Mesenchymal stem cell (in vitro differentiated cells and primary cell): ENCODE measurements at regions not wholly inside any gene's neighbourhood (a gene's known extent, or its start where the extent isn't known, plus 50 kb on each side); places are given as distances from the start of the nearest gene placed in this dataset.

Source experiments
- DNase-seq: peaks from one replicate; pipeline ENCODE4 v3.0.0-alpha.2; 2013
- H2AFZ ChIP-seq: one replicate; pipeline ENCODE4 v1.6.1; 2013; ENCODE audit warnings: low read depth, mild to moderate bottlenecking, control low read depth, inconsistent platforms, low read length, moderate library complexity
- H2AK5ac ChIP-seq: 2 replicates; pipeline ENCODE4 v1.6.1; 2013; ENCODE audit warnings: low read length, moderate library complexity, mild to moderate bottlenecking, inconsistent platforms; ENCODE audit not compliant: severe bottlenecking
- H2BK120ac ChIP-seq: one replicate; pipeline ENCODE4 v1.6.1; 2013; ENCODE audit warnings: low read depth, mild to moderate bottlenecking, inconsistent platforms, low read length, moderate library complexity
- H2BK12ac ChIP-seq, 2 experiments: one replicate each; pipeline ENCODE4 v1.6.1; 2013; ENCODE audit warnings: inconsistent platforms in 2 of 2, low read length in 2 of 2, mild to moderate bottlenecking in 2 of 2, moderate library complexity in 2 of 2, control low read depth in 1 of 2
- H2BK15ac ChIP-seq: one replicate; pipeline ENCODE4 v1.6.1; 2013; ENCODE audit warnings: mild to moderate bottlenecking, low read depth, inconsistent platforms; ENCODE audit not compliant: poor library complexity, severe bottlenecking
- H2BK5ac ChIP-seq: 2 replicates; pipeline ENCODE4 v1.6.1; 2013; ENCODE audit warnings: low read depth, mild to moderate bottlenecking, low read length, control low read depth, inconsistent platforms; ENCODE audit not compliant: poor library complexity, severe bottlenecking
- H3K14ac ChIP-seq, 2 experiments: one replicate each; pipeline ENCODE4 v1.6.1; 2013; ENCODE audit warnings: inconsistent platforms in 2 of 2, low read length in 2 of 2, control low read depth in 1 of 2, mild to moderate bottlenecking in 1 of 2, moderate library complexity in 1 of 2
- H3K18ac ChIP-seq, 2 experiments: one replicate each; pipeline ENCODE4 v1.6.1; 2013; ENCODE audit warnings: inconsistent platforms in 2 of 2, low read length in 2 of 2, control low read depth in 1 of 2, low read depth in 1 of 2, mild to moderate bottlenecking in 1 of 2
- H3K23ac ChIP-seq, 2 experiments: one replicate each; pipeline ENCODE4 v1.6.1; 2013; ENCODE audit warnings: inconsistent platforms in 2 of 2, low read length in 2 of 2, mild to moderate bottlenecking in 2 of 2, moderate library complexity in 2 of 2, control low read depth in 1 of 2
- H3K27ac ChIP-seq: 2 replicates; pipeline ENCODE4 v1.5.1; 2013; ENCODE audit warnings: mild to moderate bottlenecking, moderate library complexity, low read length, control low read depth, inconsistent platforms; ENCODE audit not compliant: poor library complexity, severe bottlenecking
- H3K27me3 ChIP-seq, 2 experiments: 2 replicates each; pipeline versions ENCODE4 v1.6.1 to v1.7.0; 2013; ENCODE audit warnings: low read length in 2 of 2, mild to moderate bottlenecking in 2 of 2, moderate library complexity in 2 of 2, control low read depth in 1 of 2, inconsistent platforms in 1 of 2; ENCODE audit not compliant: control insufficient read depth in 1 of 2, insufficient read depth in 1 of 2
- H3K36me3 ChIP-seq, 2 experiments: 2 replicates each; pipeline versions ENCODE4 v1.6.1 to v1.7.0; 2013; ENCODE audit warnings: low read length in 2 of 2, control low read depth in 1 of 2, inconsistent platforms in 1 of 2, low read depth in 1 of 2, mild to moderate bottlenecking in 1 of 2; ENCODE audit not compliant: insufficient read depth in 2 of 2, control insufficient read depth in 1 of 2
- H3K4ac ChIP-seq, 2 experiments: one replicate each; pipeline ENCODE4 v1.6.1; 2013; ENCODE audit warnings: inconsistent platforms in 2 of 2, low read length in 2 of 2, mild to moderate bottlenecking in 2 of 2, moderate library complexity in 2 of 2, control low read depth in 1 of 2, low read depth in 1 of 2
- H3K4me1 ChIP-seq: 2 replicates; pipeline ENCODE4 v1.6.1; 2013; ENCODE audit warnings: low read depth, low read length, control low read depth; ENCODE audit not compliant: control insufficient read depth, insufficient read depth
- H3K4me2 ChIP-seq: 2 replicates; pipeline ENCODE4 v1.6.1; 2013; ENCODE audit warnings: low read length, mild to moderate bottlenecking, inconsistent platforms; ENCODE audit not compliant: poor library complexity, severe bottlenecking
- H3K4me3 ChIP-seq, 2 experiments: 2 replicates each; pipeline versions ENCODE4 v1.5.1 to v1.7.0; 2013; ENCODE audit warnings: low read length in 2 of 2, mild to moderate bottlenecking in 2 of 2, control low read depth in 1 of 2, low read depth in 1 of 2; ENCODE audit not compliant: insufficient read depth in 1 of 2
- H3K79me1 ChIP-seq: replicated peaks from 2 replicates; pipeline ENCODE4 v1.6.1; 2013; ENCODE audit warnings: mild to moderate bottlenecking, control low read depth, low read length, inconsistent platforms; ENCODE audit not compliant: poor library complexity, severe bottlenecking
- H3K9ac ChIP-seq: 2 replicates; pipeline ENCODE4 v1.7.0; 2013; ENCODE audit warnings: mild to moderate bottlenecking, low read length, moderate library complexity
- H3K9me3 ChIP-seq: 2 replicates; pipeline ENCODE4 v1.7.0; 2013; ENCODE audit warnings: mild to moderate bottlenecking, low read length; ENCODE audit not compliant: control insufficient read depth
- H4K8ac ChIP-seq: one replicate; pipeline ENCODE4 v1.6.1; 2013; ENCODE audit warnings: inconsistent platforms, mild to moderate bottlenecking, low read length, moderate library complexity
- H4K91ac ChIP-seq: one replicate; pipeline ENCODE4 v1.6.1; 2013; ENCODE audit warnings: mild to moderate bottlenecking, low read length, inconsistent platforms
- WGBS: methylation state at CpG from one replicate; pipeline ENCODE4 v1.1.7; 2013; ENCODE audit warnings: mixed read lengths; 5-methylcytosine and 5-hydroxymethylcytosine counted together

- H3K36me3 ChIP-seq: no peaks in the 10 kb centered on the region
- no peak overlapping the region for H3K14ac ChIP-seq
- H3K4me1 ChIP-seq: no peaks in the 10 kb centered on the region
- peaks cover 4% of the 10 kb centered on the region for H3K9me3 ChIP-seq
- no peak overlapping the region for H2AK5ac ChIP-seq
- no peak overlapping the region for H4K8ac ChIP-seq
- H3K23ac ChIP-seq: no peak overlapping the region
- no peak overlapping the region for H3K4ac ChIP-seq
- H3K9ac ChIP-seq: no peak overlapping the region
- H4K91ac ChIP-seq: no peak overlapping the region
- no peak overlapping the region for H2BK5ac ChIP-seq
- 50% methylated on average over 2 of the region's 4 CpGs for WGBS
- H3K27me3 ChIP-seq: no peaks in the 10 kb centered on the region
- H3K4me2 ChIP-seq: no peak overlapping the region
- DNase-seq: no peak
- H2BK120ac ChIP-seq: no peak overlapping the region
- no peaks in the 10 kb centered on the region for H3K79me1 ChIP-seq
- no peak overlapping the region for H3K4me3 ChIP-seq
- no peak overlapping the region for H2BK15ac ChIP-seq
- no peak overlapping the region for H3K18ac ChIP-seq
- no peak overlapping the region for H3K27ac ChIP-seq
- no peak overlapping the region for H2BK12ac ChIP-seq
- no peak overlapping the region for H2AFZ ChIP-seq
Observed at GRCh38 chr6:115241373-115241772, 819.3 kb downstream of the FRK start.

DNA sequence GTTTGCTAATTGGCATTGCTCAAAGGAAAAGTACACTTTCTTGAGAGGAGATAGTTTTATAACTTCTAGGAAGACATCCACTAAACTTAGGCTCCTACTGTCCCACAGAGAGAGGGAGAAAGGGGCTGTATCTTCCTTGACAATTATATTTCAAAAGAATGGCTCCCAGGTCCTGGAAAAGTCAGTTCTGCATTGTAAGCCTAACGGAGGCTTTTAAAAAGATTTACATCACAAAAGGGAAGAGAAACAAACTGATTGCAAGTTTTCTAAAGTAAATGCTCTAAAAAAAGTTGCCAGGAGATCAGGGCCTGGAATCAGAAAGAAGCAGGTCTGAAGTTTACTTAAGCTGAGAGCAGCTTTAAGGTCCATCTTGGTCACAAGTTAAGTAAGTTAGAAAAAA, 839.5 kb downstream of the FRK start:
- Histone ChIP-seq H3K4ac (no peak overlapping the region), H3K27me3 (no peaks in the 10 kb centered on the region), H3K79me1 (no peaks in the 10 kb centered on the region), H2BK5ac (no peak overlapping the region), H2BK12ac (no peak overlapping the region), H3K18ac (no peak overlapping the region), H3K14ac (no peak overlapping the region), H2BK120ac (no peak overlapping the region), H3K4me1 (no peaks in the 10 kb centered on the region), H3K9me3 (peaks cover 4% of the 10 kb centered on the region), H2AK5ac (no peak overlapping the region), H2BK15ac (no peak overlapping the region), H3K23ac (no peak overlapping the region), H3K4me3 (no peak overlapping the region), H2AFZ (no peak overlapping the region), H3K36me3 (no peaks in the 10 kb centered on the region), H3K4me2 (no peak overlapping the region), H4K8ac (no peak overlapping the region), H3K9ac (no peak overlapping the region), H4K91ac (no peak overlapping the region), H3K27ac (no peak overlapping the region)
- no peak for DNase-seq
- WGBS: 53% methylated on average over 1 of the region's 1 CpG

DNA sequence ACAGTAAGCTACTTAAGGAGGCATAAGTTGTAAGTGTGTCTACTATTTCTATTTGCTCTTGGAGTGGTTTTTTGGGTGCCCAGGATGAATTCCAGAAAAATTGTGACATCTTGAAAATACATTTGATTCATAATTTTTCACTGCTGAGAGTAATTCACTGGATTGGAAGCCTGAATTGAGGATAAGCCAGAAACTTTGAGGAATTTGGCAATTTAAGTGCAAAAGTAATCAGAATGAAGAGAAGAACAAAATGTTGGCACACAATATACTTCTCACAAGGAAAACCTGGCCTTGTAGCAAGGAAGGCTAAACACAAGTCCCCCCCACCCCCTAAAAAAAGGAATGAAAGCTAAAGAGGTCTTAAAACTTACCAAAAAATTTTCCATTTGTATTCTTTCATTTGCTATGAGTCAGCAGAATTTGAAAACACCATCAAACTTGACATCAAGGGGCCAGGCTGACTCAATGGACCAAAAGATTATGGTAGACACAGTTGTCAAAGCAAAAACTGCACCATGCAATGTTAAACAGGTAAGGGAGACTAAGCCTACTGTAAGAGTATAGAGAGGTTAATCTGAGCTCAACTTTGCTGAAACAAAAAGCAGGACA, 840.0 kb downstream of the FRK start:
- Histone ChIP-seq H3K4me2 (no peak overlapping the region), H2AK5ac (no peak overlapping the region), H4K8ac (no peak overlapping the region), H3K36me3 (no peaks in the 10 kb centered on the region), H2BK15ac (no peak overlapping the region), H3K27ac (no peak overlapping the region), H4K91ac (no peak overlapping the region), H2BK12ac (no peak overlapping the region), H2BK120ac (no peak overlapping the region), H3K4me1 (no peaks in the 10 kb centered on the region), H2AFZ (no peak overlapping the region), H2BK5ac (no peak overlapping the region), H3K27me3 (no peaks in the 10 kb centered on the region), H3K4ac (no peak overlapping the region), H3K18ac (no peak overlapping the region), H3K23ac (no peak overlapping the region), H3K4me3 (no peak overlapping the region), H3K79me1 (no peaks in the 10 kb centered on the region), H3K9ac (no peak overlapping the region), H3K9me3 (peaks cover 4% of the 10 kb centered on the region), H3K14ac (no peak overlapping the region)
- DNase-seq: no peak

- Histone ChIP-seq H2AFZ (no peak overlapping the region), H2AK5ac (no peak overlapping the region), H3K27ac (no peak overlapping the region), H3K9me3 (peaks cover 4% of the 10 kb centered on the region), H3K36me3 (no peaks in the 10 kb centered on the region), H2BK15ac (no peak overlapping the region), H3K27me3 (no peaks in the 10 kb centered on the region), H2BK12ac (no peak overlapping the region), H3K4me3 (no peak overlapping the region), H2BK120ac (no peak overlapping the region), H3K14ac (no peak overlapping the region), H3K9ac (no peak overlapping the region), H2BK5ac (no peak overlapping the region), H4K8ac (no peak overlapping the region), H3K23ac (no peak overlapping the region), H3K4me2 (no peak overlapping the region), H4K91ac (no peak overlapping the region), H3K4me1 (no peaks in the 10 kb centered on the region), H3K18ac (no peak overlapping the region), H3K4ac (no peak overlapping the region), H3K79me1 (no peaks in the 10 kb centered on the region)
- no peak for DNase-seq
Observed at GRCh38 chr6:115219645-115220044, 841.0 kb downstream of the FRK start.
